ENCODE measurements at regions not wholly inside any gene's neighbourhood (a gene's known extent, or its start where the extent isn't known, plus 50 kb on each side); places are given as distances from the start of the nearest gene placed in this dataset.

GRCh38 chr21:25002676-25003075 is 604.6 kb downstream of the MRPL39 start:
- no peak overlapping the region for H2AFZ ChIP-seq (ENCODE audit: low read depth, low read length)
- DNase-seq (no peak), ATAC-seq (ENCODE audit: insufficient read depth, low read depth) (no peak)
- no peaks in the 10 kb centered on the region for H3K4me1 ChIP-seq (ENCODE audit: insufficient read depth, low read length)
- TF ChIP-seq EZH2 (IDR thresholded peaks at IDR 0.05; ENCODE audit: borderline replicate concordance, low read depth, low read length, severe bottlenecking), result no peak
- no peaks in the 10 kb centered on the region for H3K9me3 ChIP-seq (ENCODE audit: insufficient read depth, low read length, severe bottlenecking)
- H3K4me2 ChIP-seq (ENCODE audit: insufficient read depth, low read length), result no peak overlapping the region
- H3K36me3 ChIP-seq (ENCODE audit: insufficient read depth, low read length), result no peaks in the 10 kb centered on the region
- no peak overlapping the region for H3K4me3 ChIP-seq (ENCODE audit: low read depth in 1 of 2, low read length in 2 of 2)
- H3K9ac ChIP-seq (ENCODE audit: low read depth, low read length), result no peak overlapping the region
- H4K20me1 ChIP-seq (ENCODE audit: insufficient read depth, low read length), result no peaks in the 10 kb centered on the region
- no peaks in the 10 kb centered on the region for H3K27me3 ChIP-seq (ENCODE audit: insufficient read depth, low read length, poor library complexity)
- H3K79me2 ChIP-seq (ENCODE audit: insufficient read depth, low read length), result no peaks in the 10 kb centered on the region
- H3K27ac ChIP-seq (ENCODE audit: low read length), result no peak overlapping the region

DNA sequence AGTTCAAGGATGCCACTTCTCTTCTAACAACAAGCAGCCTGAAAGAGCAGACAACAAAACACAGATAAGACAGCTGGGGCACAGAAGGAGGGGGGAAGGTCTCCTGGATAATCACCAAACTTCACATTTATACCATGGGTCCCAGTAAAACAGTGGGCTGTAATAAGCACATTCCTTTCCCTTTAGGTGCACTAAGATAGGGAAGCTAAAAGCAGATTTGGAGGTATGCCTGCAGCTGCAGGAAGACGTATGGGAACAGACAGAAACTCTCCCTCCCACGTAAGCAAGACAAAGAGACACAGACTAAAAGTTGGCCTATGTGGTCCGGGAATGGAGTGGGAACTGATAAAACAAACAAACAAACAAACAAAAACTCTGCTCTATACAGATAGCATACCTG is 612.1 kb downstream of the MRPL39 start:
- Histone ChIP-seq H2AFZ (ENCODE audit: low read depth, low read length) (no peak overlapping the region), H3K9me3 (ENCODE audit: insufficient read depth, low read length, severe bottlenecking) (no peaks in the 10 kb centered on the region), H3K4me3 (ENCODE audit: low read depth in 1 of 2, low read length in 2 of 2) (no peak overlapping the region), H4K20me1 (ENCODE audit: insufficient read depth, low read length) (no peaks in the 10 kb centered on the region), H3K27me3 (ENCODE audit: insufficient read depth, low read length, poor library complexity) (no peaks in the 10 kb centered on the region), H3K36me3 (ENCODE audit: insufficient read depth, low read length) (no peaks in the 10 kb centered on the region), H3K27ac (ENCODE audit: low read length) (no peak overlapping the region), H3K4me1 (ENCODE audit: insufficient read depth, low read length) (no peaks in the 10 kb centered on the region), H3K79me2 (ENCODE audit: insufficient read depth, low read length) (no peaks in the 10 kb centered on the region), H3K4me2 (ENCODE audit: insufficient read depth, low read length) (no peak overlapping the region), H3K9ac (ENCODE audit: low read depth, low read length) (no peak overlapping the region)
- no peak for TF ChIP-seq EZH2 (IDR thresholded peaks at IDR 0.05; ENCODE audit: borderline replicate concordance, low read depth, low read length, severe bottlenecking)
- TF ChIP-seq, protein P1, sequence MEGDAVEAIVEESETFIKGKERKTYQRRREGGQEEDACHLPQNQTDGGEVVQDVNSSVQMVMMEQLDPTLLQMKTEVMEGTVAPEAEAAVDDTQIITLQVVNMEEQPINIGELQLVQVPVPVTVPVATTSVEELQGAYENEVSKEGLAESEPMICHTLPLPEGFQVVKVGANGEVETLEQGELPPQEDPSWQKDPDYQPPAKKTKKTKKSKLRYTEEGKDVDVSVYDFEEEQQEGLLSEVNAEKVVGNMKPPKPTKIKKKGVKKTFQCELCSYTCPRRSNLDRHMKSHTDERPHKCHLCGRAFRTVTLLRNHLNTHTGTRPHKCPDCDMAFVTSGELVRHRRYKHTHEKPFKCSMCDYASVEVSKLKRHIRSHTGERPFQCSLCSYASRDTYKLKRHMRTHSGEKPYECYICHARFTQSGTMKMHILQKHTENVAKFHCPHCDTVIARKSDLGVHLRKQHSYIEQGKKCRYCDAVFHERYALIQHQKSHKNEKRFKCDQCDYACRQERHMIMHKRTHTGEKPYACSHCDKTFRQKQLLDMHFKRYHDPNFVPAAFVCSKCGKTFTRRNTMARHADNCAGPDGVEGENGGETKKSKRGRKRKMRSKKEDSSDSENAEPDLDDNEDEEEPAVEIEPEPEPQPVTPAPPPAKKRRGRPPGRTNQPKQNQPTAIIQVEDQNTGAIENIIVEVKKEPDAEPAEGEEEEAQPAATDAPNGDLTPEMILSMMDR (IDR thresholded peaks at IDR 0.05; ENCODE audit: borderline replicate concordance, extremely low read depth, low read length, poor library complexity, severe bottlenecking), result no peak
- DNase-seq (no peak), ATAC-seq (ENCODE audit: insufficient read depth, low read depth) (no peak)

GRCh38 chr21:24994717-24995116 is 612.6 kb downstream of the MRPL39 start:
- no peaks in the 10 kb centered on the region for H4K20me1 ChIP-seq (ENCODE audit: insufficient read depth, low read length)
- H3K36me3 ChIP-seq (ENCODE audit: insufficient read depth, low read length), result no peaks in the 10 kb centered on the region
- H3K9me3 ChIP-seq (ENCODE audit: insufficient read depth, low read length, severe bottlenecking), result no peaks in the 10 kb centered on the region
- no peak for DNase-seq
- ATAC-seq (ENCODE audit: insufficient read depth, low read depth), result no peak
- TF ChIP-seq, protein P1 (IDR thresholded peaks at IDR 0.05; ENCODE audit: borderline replicate concordance, extremely low read depth, low read length, poor library complexity, severe bottlenecking), result no peak
- TF ChIP-seq EZH2 (IDR thresholded peaks at IDR 0.05; ENCODE audit: borderline replicate concordance, low read depth, low read length, severe bottlenecking), result no peak
- H3K4me1 ChIP-seq (ENCODE audit: insufficient read depth, low read length), result no peaks in the 10 kb centered on the region
- no peak overlapping the region for H3K4me2 ChIP-seq (ENCODE audit: insufficient read depth, low read length)
- H3K27ac ChIP-seq (ENCODE audit: low read length), result no peak overlapping the region
- H3K79me2 ChIP-seq (ENCODE audit: insufficient read depth, low read length), result no peaks in the 10 kb centered on the region
- no peak overlapping the region for H2AFZ ChIP-seq (ENCODE audit: low read depth, low read length)
- H3K27me3 ChIP-seq (ENCODE audit: insufficient read depth, low read length, poor library complexity), result no peaks in the 10 kb centered on the region
- H3K9ac ChIP-seq (ENCODE audit: low read depth, low read length), result no peak overlapping the region
- H3K4me3 ChIP-seq (ENCODE audit: low read depth in 1 of 2, low read length in 2 of 2), result no peak overlapping the region

DNA sequence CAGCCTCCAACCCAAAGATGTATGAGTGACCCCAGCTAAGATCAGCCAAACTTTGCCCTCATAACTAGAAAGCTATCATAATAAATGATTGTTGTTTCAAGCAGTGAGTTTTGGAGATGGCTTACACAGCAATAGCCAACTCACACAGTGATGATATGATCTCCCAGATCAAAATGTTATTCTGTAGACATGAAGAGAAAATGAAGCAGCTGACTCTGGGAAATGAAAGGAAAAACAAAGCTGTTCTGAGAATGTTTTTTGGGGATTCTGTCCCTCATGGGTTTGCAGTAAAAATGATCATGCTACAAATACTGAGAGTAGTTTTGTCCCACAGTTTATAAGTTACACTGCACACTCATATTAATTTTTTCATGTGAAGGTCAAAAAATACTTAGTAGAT is 617.8 kb downstream of the MRPL39 start:
- TF ChIP-seq EZH2 (IDR thresholded peaks at IDR 0.05; ENCODE audit: borderline replicate concordance, low read depth, low read length, severe bottlenecking), result no peak
- TF ChIP-seq, protein P1 (IDR thresholded peaks at IDR 0.05; ENCODE audit: borderline replicate concordance, extremely low read depth, low read length, poor library complexity, severe bottlenecking), result no peak
- Histone ChIP-seq H3K79me2 (ENCODE audit: insufficient read depth, low read length) (no peaks in the 10 kb centered on the region), H4K20me1 (ENCODE audit: insufficient read depth, low read length) (no peaks in the 10 kb centered on the region), H3K4me3 (ENCODE audit: low read depth in 1 of 2, low read length in 2 of 2) (no peak overlapping the region), H3K4me1 (ENCODE audit: insufficient read depth, low read length) (no peaks in the 10 kb centered on the region), H2AFZ (ENCODE audit: low read depth, low read length) (no peak overlapping the region), H3K27ac (ENCODE audit: low read length) (no peak overlapping the region), H3K27me3 (ENCODE audit: insufficient read depth, low read length, poor library complexity) (no peaks in the 10 kb centered on the region), H3K4me2 (ENCODE audit: insufficient read depth, low read length) (no peak overlapping the region), H3K9ac (ENCODE audit: low read depth, low read length) (no peak overlapping the region), H3K36me3 (ENCODE audit: insufficient read depth, low read length) (no peaks in the 10 kb centered on the region), H3K9me3 (ENCODE audit: insufficient read depth, low read length, severe bottlenecking) (no peaks in the 10 kb centered on the region)
- DNase-seq (no peak), ATAC-seq (ENCODE audit: insufficient read depth, low read depth) (no peak)

All from DND-41 (cell line).